ENCODE measurements at regions not wholly inside any gene's neighbourhood (a gene's known extent, or its start where the extent isn't known, plus 50 kb on each side); places are given as distances from the start of the nearest gene placed in this dataset.

GRCh38 chr9:99509065-99509745 lies 287.1 kb downstream of the SEC61B start:
- Histone ChIP-seq H3K4me3 (no peak overlapping the region), H3K27ac (no peak overlapping the region), H3K9me3 (no peaks in the 10 kb centered on the region), H3K4me1 (no peaks in the 10 kb centered on the region), H3K36me3 (no peaks in the 10 kb centered on the region), H3K27me3 (no peaks in the 10 kb centered on the region)
- no peak for DNase-seq
- WGBS, 2 donors = 60 to 69% methylated on average over 8 to 9 of the region's 9 CpGs
- intact Hi-C loops (cut with DNase I) = no loop called here
- TF ChIP-seq POLR2A (IDR thresholded peaks at IDR 0.05) (no peak), CTCF (IDR thresholded peaks at IDR 0.05) (no peak)

GRCh38 chr9:99509900-99510535 lies 287.9 kb downstream of the SEC61B start:
- H3K9me3 ChIP-seq = no peaks in the 10 kb centered on the region
- no peaks in the 10 kb centered on the region for H3K4me1 ChIP-seq
- no peak overlapping the region for H3K4me3 ChIP-seq
- H3K27me3 ChIP-seq = no peaks in the 10 kb centered on the region
- H3K27ac ChIP-seq = no peak overlapping the region
- no peak for DNase-seq
- no peaks in the 10 kb centered on the region for H3K36me3 ChIP-seq
- TF ChIP-seq CTCF (IDR thresholded peaks at IDR 0.05) (no peak), POLR2A (IDR thresholded peaks at IDR 0.05) (no peak)
- intact Hi-C loops (cut with DNase I) = no loop called here
- 69 to 74% methylated on average over 4 of the region's 4 CpGs for WGBS, 2 donors

GRCh38 chr9:99511723-99512122 lies 289.6 kb downstream of the SEC61B start:
- H3K36me3 ChIP-seq = no peaks in the 10 kb centered on the region
- intact Hi-C loops (cut with DNase I) = no loop called here
- TF ChIP-seq CTCF (IDR thresholded peaks at IDR 0.05) = no peak
- TF ChIP-seq POLR2A (IDR thresholded peaks at IDR 0.05) = no peak
- H3K9me3 ChIP-seq = no peaks in the 10 kb centered on the region
- H3K4me1 ChIP-seq = no peaks in the 10 kb centered on the region
- WGBS, 2 donors = 60 to 72% methylated on average over 3 of the region's 3 CpGs
- no peak overlapping the region for H3K27ac ChIP-seq
- no peak for DNase-seq
- no peaks in the 10 kb centered on the region for H3K27me3 ChIP-seq
- no peak overlapping the region for H3K4me3 ChIP-seq

- H3K4me3 ChIP-seq = no peak overlapping the region
- H3K27me3 ChIP-seq = no peaks in the 10 kb centered on the region
- no peaks in the 10 kb centered on the region for H3K4me1 ChIP-seq
- intact Hi-C loops (cut with DNase I) = no loop called here
- 71 to 80% methylated on average over 2 of the region's 2 CpGs for WGBS, 2 donors
- DNase-seq = no peak
- no peaks in the 10 kb centered on the region for H3K9me3 ChIP-seq
- TF ChIP-seq CTCF (IDR thresholded peaks at IDR 0.05) = no peak
- TF ChIP-seq POLR2A (IDR thresholded peaks at IDR 0.05) = no peak
- H3K36me3 ChIP-seq = no peaks in the 10 kb centered on the region
- no peak overlapping the region for H3K27ac ChIP-seq
Observed at GRCh38 chr9:99513441-99514112, 291.5 kb downstream of the SEC61B start.

GRCh38 chr9:99515093-99515492 lies 293.0 kb downstream of the SEC61B start:
- no peaks in the 10 kb centered on the region for H3K27me3 ChIP-seq
- DNase-seq = no peak
- intact Hi-C loops (cut with DNase I) = no loop called here
- H3K27ac ChIP-seq = no peak overlapping the region
- no peaks in the 10 kb centered on the region for H3K36me3 ChIP-seq
- 73 to 87% methylated on average over 1 of the region's 1 CpG for WGBS, 2 donors
- H3K9me3 ChIP-seq = no peaks in the 10 kb centered on the region
- no peaks in the 10 kb centered on the region for H3K4me1 ChIP-seq
- no peak overlapping the region for H3K4me3 ChIP-seq
- TF ChIP-seq POLR2A (IDR thresholded peaks at IDR 0.05) (no peak), CTCF (IDR thresholded peaks at IDR 0.05) (no peak)
